Activated CD8-positive, alpha-beta T cell treated with anti-CD3 and anti-CD28 coated beads for 36 hours (primary cell): ENCODE measurements at regions not wholly inside any gene's neighbourhood (a gene's known extent, or its start where the extent isn't known, plus 50 kb on each side); places are given as distances from the start of the nearest gene placed in this dataset.

Source experiments
- ATAC-seq: fragments of 200-7000 bp; cut with Tn5 transposase; one replicate; pipeline ENCODE4 v1.10.0; 2021; ENCODE audit warnings: mild to moderate bottlenecking, moderate library complexity
- CTCF ChIA-PET: fragments of 350-600 bp; sonication (Branson Sonifier 250); formaldehyde crosslinking; loops from one replicate; lab custom pipeline; 2021; ENCODE audit warnings: antibody characterized with exemption; lab: Charles Lee
- POLR2A ChIA-PET: fragments of 350-600 bp; sonication (Branson Sonifier 250); formaldehyde crosslinking; loops from one replicate; lab custom pipeline; 2021; ENCODE audit warnings: antibody characterized with exemption; lab: Charles Lee
- DNase-seq: peaks from one replicate; pipeline ENCODE4 v3.0.0-alpha.2; 2020
- H3K27ac Mint-ChIP-seq: one replicate; pipeline ENCODE4 v1.8.0; 2021; ENCODE audit warnings: mild to moderate bottlenecking, mixed read lengths
- H3K27me3 Mint-ChIP-seq: one replicate; pipeline ENCODE4 v1.8.0; 2021; ENCODE audit warnings: mixed read lengths
- H3K36me3 Mint-ChIP-seq: one replicate; pipeline ENCODE4 v1.8.0; 2021; ENCODE audit warnings: low read depth, mixed read lengths
- H3K4me1 Mint-ChIP-seq: one replicate; pipeline ENCODE4 v1.8.0; 2021; ENCODE audit warnings: low read depth, mixed read lengths
- H3K4me3 Mint-ChIP-seq: one replicate; pipeline ENCODE4 v1.8.0; 2021; ENCODE audit warnings: mild to moderate bottlenecking, moderate library complexity, mixed read lengths
- H3K9me3 Mint-ChIP-seq: one replicate; pipeline ENCODE4 v1.8.0; 2021; ENCODE audit warnings: mixed read lengths
- intact Hi-C: fragments of 100-400 bp; cut with micrococcal nuclease; formaldehyde crosslinking; loops from one replicate; pipeline ENCODE4 v1.10.0; 2022
- TF ChIP-seq, protein P1 (sequence below): fragments of 200-600 bp; IDR thresholded peaks from one replicate; pipeline ENCODE4 v1.8.0; 2022; ENCODE audit warnings: antibody characterized with exemption, mild to moderate bottlenecking

DNA sequence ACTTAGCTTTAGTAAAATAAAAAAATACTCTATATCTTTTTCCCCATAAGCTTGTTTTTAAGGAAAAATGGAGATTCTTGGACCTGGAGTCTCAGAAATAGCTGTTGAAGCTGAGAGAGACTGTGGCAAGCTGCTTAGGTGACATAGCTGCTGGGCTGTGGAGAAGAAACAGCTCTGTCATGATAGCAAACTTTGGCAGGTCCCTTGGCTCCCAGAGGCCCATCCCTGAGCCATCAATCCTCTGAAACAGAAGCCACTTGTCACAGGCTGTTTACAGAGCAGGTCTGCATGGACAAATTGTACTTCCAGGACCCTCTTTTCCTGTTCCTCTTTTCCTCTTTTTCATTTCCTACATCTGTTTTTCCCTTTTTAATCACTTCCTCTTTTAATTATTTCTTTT is 1370.1 kb upstream of the CRIM1 start:
- Mint-ChIP-seq H3K27me3 (no peaks in the 10 kb centered on the region), H3K4me1 (no peaks in the 10 kb centered on the region), H3K9me3 (peaks cover 8% of the 10 kb centered on the region), H3K27ac (no peak overlapping the region), H3K36me3 (no peaks in the 10 kb centered on the region), H3K4me3 (no peak overlapping the region)
- ChIA-PET POLR2A (no interaction called here), CTCF (no interaction called here)
- DNase-seq (no peak), ATAC-seq (no peak)
- TF ChIP-seq, protein P1, sequence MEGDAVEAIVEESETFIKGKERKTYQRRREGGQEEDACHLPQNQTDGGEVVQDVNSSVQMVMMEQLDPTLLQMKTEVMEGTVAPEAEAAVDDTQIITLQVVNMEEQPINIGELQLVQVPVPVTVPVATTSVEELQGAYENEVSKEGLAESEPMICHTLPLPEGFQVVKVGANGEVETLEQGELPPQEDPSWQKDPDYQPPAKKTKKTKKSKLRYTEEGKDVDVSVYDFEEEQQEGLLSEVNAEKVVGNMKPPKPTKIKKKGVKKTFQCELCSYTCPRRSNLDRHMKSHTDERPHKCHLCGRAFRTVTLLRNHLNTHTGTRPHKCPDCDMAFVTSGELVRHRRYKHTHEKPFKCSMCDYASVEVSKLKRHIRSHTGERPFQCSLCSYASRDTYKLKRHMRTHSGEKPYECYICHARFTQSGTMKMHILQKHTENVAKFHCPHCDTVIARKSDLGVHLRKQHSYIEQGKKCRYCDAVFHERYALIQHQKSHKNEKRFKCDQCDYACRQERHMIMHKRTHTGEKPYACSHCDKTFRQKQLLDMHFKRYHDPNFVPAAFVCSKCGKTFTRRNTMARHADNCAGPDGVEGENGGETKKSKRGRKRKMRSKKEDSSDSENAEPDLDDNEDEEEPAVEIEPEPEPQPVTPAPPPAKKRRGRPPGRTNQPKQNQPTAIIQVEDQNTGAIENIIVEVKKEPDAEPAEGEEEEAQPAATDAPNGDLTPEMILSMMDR = no peak
- intact Hi-C loops = no loop called here

DNA sequence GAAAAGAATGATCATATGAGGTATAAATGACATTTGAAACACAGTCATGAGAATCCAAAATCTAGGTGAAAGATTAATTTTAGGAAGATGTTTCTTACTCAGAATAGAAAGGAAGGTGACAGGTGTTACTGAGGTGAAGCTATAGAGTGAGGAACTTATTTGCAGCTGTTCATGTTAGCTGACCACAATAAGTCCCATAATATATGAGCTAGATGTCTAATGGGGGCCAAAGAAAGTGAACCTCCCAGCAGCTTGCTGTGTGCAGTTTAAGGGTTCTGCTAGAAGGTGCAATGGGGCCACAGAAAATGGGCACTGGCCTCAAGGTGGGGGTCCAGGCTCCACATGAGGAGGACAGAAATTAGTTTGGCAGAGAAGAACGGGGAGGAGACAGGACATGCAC is 1374.9 kb upstream of the CRIM1 start:
- peaks cover 7% of the 10 kb centered on the region for H3K9me3 Mint-ChIP-seq
- intact Hi-C loops = no loop called here
- no peaks in the 10 kb centered on the region for H3K27me3 Mint-ChIP-seq
- H3K27ac Mint-ChIP-seq = no peak overlapping the region
- no peak for ATAC-seq
- TF ChIP-seq, protein P1 = no peak
- H3K4me3 Mint-ChIP-seq = no peak overlapping the region
- H3K4me1 Mint-ChIP-seq = no peaks in the 10 kb centered on the region
- ChIA-PET POLR2A (no interaction called here), CTCF (no interaction called here)
- no peak for DNase-seq
- H3K36me3 Mint-ChIP-seq = no peaks in the 10 kb centered on the region

DNA sequence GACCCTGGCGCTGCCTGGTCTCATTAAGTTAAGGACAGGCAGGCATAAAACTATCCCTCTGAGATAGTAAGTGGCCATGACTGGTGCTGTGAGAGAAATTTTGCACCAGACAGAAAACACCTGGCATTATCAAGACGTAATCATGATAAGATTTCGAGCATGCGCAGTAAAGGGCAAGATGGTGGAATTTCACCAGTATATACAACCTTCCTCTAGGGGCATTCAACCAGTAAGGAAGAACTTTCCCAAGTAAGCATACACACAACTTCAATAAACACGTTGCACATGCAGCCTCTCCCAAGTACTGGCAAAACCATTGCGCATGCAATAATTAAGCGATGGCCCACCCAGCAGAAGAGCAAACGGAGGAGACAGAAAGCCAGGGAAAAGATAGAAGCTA is 1376.4 kb upstream of the CRIM1 start:
- no peak overlapping the region for H3K27ac Mint-ChIP-seq
- no peaks in the 10 kb centered on the region for H3K4me1 Mint-ChIP-seq
- intact Hi-C loops = no loop called here
- POLR2A ChIA-PET = no interaction called here
- TF ChIP-seq, protein P1 = no peak
- CTCF ChIA-PET = no interaction called here
- H3K9me3 Mint-ChIP-seq = peaks cover 6% of the 10 kb centered on the region
- no peaks in the 10 kb centered on the region for H3K27me3 Mint-ChIP-seq
- H3K4me3 Mint-ChIP-seq = no peak overlapping the region
- no peaks in the 10 kb centered on the region for H3K36me3 Mint-ChIP-seq
- DNase-seq = no peak
- ATAC-seq = no peak

DNA sequence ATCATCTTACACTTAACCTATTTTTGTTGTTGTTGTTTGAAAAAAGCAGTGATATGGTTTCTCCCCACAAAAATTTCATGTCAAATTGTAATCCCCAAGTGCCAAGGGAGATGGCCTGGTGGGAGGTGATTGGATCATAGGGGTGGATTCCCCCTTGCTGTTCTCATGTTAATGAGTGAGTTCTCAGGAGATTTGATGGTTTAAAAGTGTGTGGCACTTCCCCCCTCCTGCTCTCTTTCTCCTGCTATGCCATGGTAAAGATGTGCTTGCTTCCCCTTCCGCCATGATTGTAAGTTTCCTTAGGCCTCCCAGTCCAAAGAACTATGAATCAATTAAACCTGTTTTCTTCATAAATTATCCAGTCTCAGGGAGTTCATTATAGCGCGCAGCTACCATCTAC is 1362.7 kb upstream of the FAM98A start:
- H3K4me1 Mint-ChIP-seq = no peaks in the 10 kb centered on the region
- POLR2A ChIA-PET = no interaction called here
- ATAC-seq (no peak), DNase-seq (no peak)
- intact Hi-C loops = no loop called here
- TF ChIP-seq, protein P1 = no peak
- H3K36me3 Mint-ChIP-seq = no peaks in the 10 kb centered on the region
- no peaks in the 10 kb centered on the region for H3K27me3 Mint-ChIP-seq
- no peak overlapping the region for H3K27ac Mint-ChIP-seq
- H3K9me3 Mint-ChIP-seq = peaks cover 1% of the 10 kb centered on the region
- H3K4me3 Mint-ChIP-seq = no peak overlapping the region
- CTCF ChIA-PET = no interaction called here

DNA sequence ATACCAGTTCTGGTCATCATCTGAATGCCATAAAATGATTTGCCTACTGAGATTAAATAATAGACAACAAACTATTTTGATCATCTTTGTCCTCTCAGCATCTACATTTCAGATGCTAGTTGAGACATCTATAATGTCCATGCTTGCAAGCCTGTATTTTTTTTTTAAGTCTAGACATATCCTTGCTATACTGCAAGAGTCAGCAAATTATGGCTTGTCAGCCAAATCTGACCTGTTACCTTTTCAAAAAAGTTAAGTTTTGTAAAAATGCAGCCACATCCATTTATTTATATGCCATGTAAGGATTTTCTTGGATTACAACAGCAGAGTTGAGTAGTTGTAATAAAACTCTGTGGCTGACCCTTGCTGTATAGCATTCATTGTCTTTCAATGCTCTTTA is 1355.7 kb upstream of the FAM98A start:
- Mint-ChIP-seq H3K27ac (no peak overlapping the region), H3K4me1 (no peaks in the 10 kb centered on the region), H3K27me3 (no peaks in the 10 kb centered on the region), H3K9me3 (peaks cover 4% of the 10 kb centered on the region), H3K4me3 (no peak overlapping the region), H3K36me3 (no peaks in the 10 kb centered on the region)
- CTCF ChIA-PET = no interaction called here
- ATAC-seq (no peak), DNase-seq (no peak)
- POLR2A ChIA-PET = no interaction called here
- TF ChIP-seq, protein P1 = no peak
- intact Hi-C loops = no loop called here
